GM10266 (cell line): ENCODE measurements at regions not wholly inside any gene's neighbourhood (a gene's known extent, or its start where the extent isn't known, plus 50 kb on each side); places are given as distances from the start of the nearest gene placed in this dataset.

ENCODE experiments used
- DNase-seq: peaks from one replicate; pipeline ENCODE4 v3.0.0; 2012; ENCODE audit errors: extremely low spot score
- CTCF ChIP-seq: IDR thresholded peaks from 2 replicates; pipeline ENCODE4 v1.5.1; 2012; ENCODE audit warnings: mild to moderate bottlenecking, low read depth; ENCODE audit not compliant: control insufficient read depth, insufficient read depth; ENCODE audit errors: missing control alignments

- DNase-seq: no peak
- no peak for TF ChIP-seq CTCF
Measured at GRCh38 chr7:49670991-49671390, 102.4 kb upstream of the VWC2 start.

- no peak for DNase-seq
- no peak for TF ChIP-seq CTCF
Measured at GRCh38 chr7:49692516-49692915, 80.9 kb upstream of the VWC2 start.

- no peak for TF ChIP-seq CTCF
- DNase-seq: no peak
Measured at GRCh38 chr7:49695971-49696370, 77.5 kb upstream of the VWC2 start.

- no peak for DNase-seq
- TF ChIP-seq CTCF: no peak
Measured at GRCh38 chr7:49700841-49701240, 72.6 kb upstream of the VWC2 start.

GRCh38 chr7:49702099-49702498 is 71.3 kb upstream of the VWC2 start:
- DNase-seq: no peak

GRCh38 chr7:49703337-49703736 is 70.1 kb upstream of the VWC2 start:
- TF ChIP-seq CTCF: no peak
- DNase-seq: no peak

More at GRCh38 chr7:49702099-49702498, 71.3 kb upstream of the VWC2 start:
- no peak for TF ChIP-seq CTCF

GRCh38 chr7:49703881-49704280 is 69.6 kb upstream of the VWC2 start:
- no peak for TF ChIP-seq CTCF
- DNase-seq: no peak

- no peak for TF ChIP-seq CTCF
- DNase-seq: no peak
Measured at GRCh38 chr7:49706106-49706505, 67.3 kb upstream of the VWC2 start.
